ENCODE measurements at regions not wholly inside any gene's neighbourhood (a gene's known extent, or its start where the extent isn't known, plus 50 kb on each side); places are given as distances from the start of the nearest gene placed in this dataset.

- no peak overlapping the region for H3K4me3 ChIP-seq (ENCODE audit: low read depth, low read length)
- TF ChIP-seq POLR2A (IDR thresholded peaks at IDR 0.05; ENCODE audit: extremely low read depth, insufficient read length) (no peak), MYC (IDR thresholded peaks at IDR 0.05; ENCODE audit: low read depth, low read length) (no peak), CTCF (IDR thresholded peaks at IDR 0.05; ENCODE audit: low read depth, low read length) (no peak), MAX (IDR thresholded peaks at IDR 0.05; ENCODE audit: low read depth, low read length) (no peak)
- no peak for DNase-seq (ENCODE audit: low read depth)
Measured at GRCh38 chr10:3570131-3570729, 214.8 kb downstream of the KLF6 start.

- DNase-seq (ENCODE audit: low read depth), result no peak
- TF ChIP-seq MAX (IDR thresholded peaks at IDR 0.05; ENCODE audit: low read depth, low read length) (no peak), POLR2A (IDR thresholded peaks at IDR 0.05; ENCODE audit: extremely low read depth, insufficient read length) (no peak), CTCF (IDR thresholded peaks at IDR 0.05; ENCODE audit: low read depth, low read length) (no peak), MYC (IDR thresholded peaks at IDR 0.05; ENCODE audit: low read depth, low read length) (no peak)
- H3K4me3 ChIP-seq (ENCODE audit: low read depth, low read length), result no peak overlapping the region
Measured at GRCh38 chr10:3568983-3569382, 216.0 kb downstream of the KLF6 start.

GRCh38 chr10:3568392-3568791, 216.6 kb downstream of the KLF6 start:
- TF ChIP-seq POLR2A (IDR thresholded peaks at IDR 0.05; ENCODE audit: extremely low read depth, insufficient read length), result no peak
- TF ChIP-seq MYC (IDR thresholded peaks at IDR 0.05; ENCODE audit: low read depth, low read length), result no peak
- TF ChIP-seq CTCF (IDR thresholded peaks at IDR 0.05; ENCODE audit: low read depth, low read length), result no peak
- no peak for TF ChIP-seq MAX (IDR thresholded peaks at IDR 0.05; ENCODE audit: low read depth, low read length)
- DNase-seq (ENCODE audit: low read depth), result no peak
- H3K4me3 ChIP-seq (ENCODE audit: low read depth, low read length), result no peak overlapping the region

GRCh38 chr10:3567291-3567963, 217.6 kb downstream of the KLF6 start:
- no peak for TF ChIP-seq POLR2A (IDR thresholded peaks at IDR 0.05; ENCODE audit: extremely low read depth, insufficient read length)
- TF ChIP-seq CTCF (IDR thresholded peaks at IDR 0.05; ENCODE audit: low read depth, low read length), result no peak
- no peak for TF ChIP-seq MAX (IDR thresholded peaks at IDR 0.05; ENCODE audit: low read depth, low read length)
- no peak for TF ChIP-seq MYC (IDR thresholded peaks at IDR 0.05; ENCODE audit: low read depth, low read length)
- H3K4me3 ChIP-seq (ENCODE audit: low read depth, low read length), result no peak overlapping the region
- no peak for DNase-seq (ENCODE audit: low read depth)

GRCh38 chr10:3566627-3567026, 218.4 kb downstream of the KLF6 start:
- no peak for TF ChIP-seq MAX (IDR thresholded peaks at IDR 0.05; ENCODE audit: low read depth, low read length)
- no peak for TF ChIP-seq POLR2A (IDR thresholded peaks at IDR 0.05; ENCODE audit: extremely low read depth, insufficient read length)
- no peak for TF ChIP-seq CTCF (IDR thresholded peaks at IDR 0.05; ENCODE audit: low read depth, low read length)
- no peak for TF ChIP-seq MYC (IDR thresholded peaks at IDR 0.05; ENCODE audit: low read depth, low read length)
- H3K4me3 ChIP-seq (ENCODE audit: low read depth, low read length), result no peak overlapping the region
- no peak for DNase-seq (ENCODE audit: low read depth)
